AG10803 (cell line): ENCODE measurements at regions not wholly inside any gene's neighbourhood (a gene's known extent, or its start where the extent isn't known, plus 50 kb on each side); places are given as distances from the start of the nearest gene placed in this dataset.

Experiments used
- DNase-seq: peaks from one replicate; pipeline ENCODE4 v3.0.0; 2010; ENCODE audit warnings: low read depth
- H3K4me3 ChIP-seq: 2 replicates; pipeline ENCODE4 v1.5.1; 2011; ENCODE audit warnings: mild to moderate bottlenecking, low read length, control low read depth
- TF ChIP-seq, protein P1 (sequence below): conservative IDR thresholded peaks from 2 replicates; pipeline ENCODE4 v1.5.1; 2011; ENCODE audit warnings: mild to moderate bottlenecking, low read length, control low read depth, inconsistent platforms

- no peak for DNase-seq
- TF ChIP-seq, protein P1, sequence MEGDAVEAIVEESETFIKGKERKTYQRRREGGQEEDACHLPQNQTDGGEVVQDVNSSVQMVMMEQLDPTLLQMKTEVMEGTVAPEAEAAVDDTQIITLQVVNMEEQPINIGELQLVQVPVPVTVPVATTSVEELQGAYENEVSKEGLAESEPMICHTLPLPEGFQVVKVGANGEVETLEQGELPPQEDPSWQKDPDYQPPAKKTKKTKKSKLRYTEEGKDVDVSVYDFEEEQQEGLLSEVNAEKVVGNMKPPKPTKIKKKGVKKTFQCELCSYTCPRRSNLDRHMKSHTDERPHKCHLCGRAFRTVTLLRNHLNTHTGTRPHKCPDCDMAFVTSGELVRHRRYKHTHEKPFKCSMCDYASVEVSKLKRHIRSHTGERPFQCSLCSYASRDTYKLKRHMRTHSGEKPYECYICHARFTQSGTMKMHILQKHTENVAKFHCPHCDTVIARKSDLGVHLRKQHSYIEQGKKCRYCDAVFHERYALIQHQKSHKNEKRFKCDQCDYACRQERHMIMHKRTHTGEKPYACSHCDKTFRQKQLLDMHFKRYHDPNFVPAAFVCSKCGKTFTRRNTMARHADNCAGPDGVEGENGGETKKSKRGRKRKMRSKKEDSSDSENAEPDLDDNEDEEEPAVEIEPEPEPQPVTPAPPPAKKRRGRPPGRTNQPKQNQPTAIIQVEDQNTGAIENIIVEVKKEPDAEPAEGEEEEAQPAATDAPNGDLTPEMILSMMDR, result no peak
- no peak overlapping the region for H3K4me3 ChIP-seq
Observed at GRCh38 chr3:94291686-94292085, 228.8 kb downstream of the NSUN3 start.

DNA sequence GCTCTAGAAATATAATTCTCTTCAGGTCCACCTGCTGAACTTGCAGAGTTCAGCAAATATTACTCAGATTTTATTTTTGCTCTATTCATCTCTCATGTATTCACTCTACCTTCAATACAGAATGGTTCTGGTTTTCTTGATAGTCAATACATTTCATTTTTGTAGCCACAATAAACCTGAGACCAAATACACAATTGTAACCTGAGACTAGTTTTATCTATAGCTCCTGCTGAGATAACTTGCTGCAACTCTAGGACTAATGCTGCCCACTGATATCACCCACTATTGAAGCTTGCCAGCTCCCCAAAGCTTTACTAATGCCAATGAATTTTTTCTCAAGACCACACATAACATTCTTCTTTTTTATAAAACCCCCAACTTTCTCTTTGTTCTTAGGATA lies 229.3 kb downstream of the NSUN3 start:
- no peak overlapping the region for H3K4me3 ChIP-seq
- TF ChIP-seq, protein P1, result no peak
- no peak for DNase-seq

DNA sequence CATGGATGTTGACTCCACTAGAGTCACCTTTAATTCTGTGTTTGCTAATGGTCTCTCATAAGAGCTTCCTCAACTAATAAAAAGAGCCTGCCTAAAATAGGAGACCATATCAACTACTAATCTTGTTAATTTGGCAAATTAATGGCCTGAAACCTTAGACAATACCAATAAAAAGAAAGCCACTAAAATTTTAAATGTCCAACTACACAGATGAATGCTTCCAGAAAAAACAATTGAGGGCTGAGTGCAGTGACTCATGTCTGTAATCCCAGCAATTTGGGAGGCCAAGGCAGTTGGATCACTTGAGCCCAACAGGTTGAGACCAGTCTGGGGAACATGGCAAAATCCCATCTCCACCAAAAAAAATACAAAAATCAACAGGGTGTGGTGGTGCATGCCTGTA lies 230.9 kb downstream of the NSUN3 start:
- TF ChIP-seq, protein P1, result no peak
- DNase-seq, result no peak
- H3K4me3 ChIP-seq, result no peak overlapping the region

- no peak for DNase-seq
- H3K4me3 ChIP-seq, result no peak overlapping the region
- TF ChIP-seq, protein P1, result no peak
Observed at GRCh38 chr3:94294806-94295205, 231.9 kb downstream of the NSUN3 start.

DNA sequence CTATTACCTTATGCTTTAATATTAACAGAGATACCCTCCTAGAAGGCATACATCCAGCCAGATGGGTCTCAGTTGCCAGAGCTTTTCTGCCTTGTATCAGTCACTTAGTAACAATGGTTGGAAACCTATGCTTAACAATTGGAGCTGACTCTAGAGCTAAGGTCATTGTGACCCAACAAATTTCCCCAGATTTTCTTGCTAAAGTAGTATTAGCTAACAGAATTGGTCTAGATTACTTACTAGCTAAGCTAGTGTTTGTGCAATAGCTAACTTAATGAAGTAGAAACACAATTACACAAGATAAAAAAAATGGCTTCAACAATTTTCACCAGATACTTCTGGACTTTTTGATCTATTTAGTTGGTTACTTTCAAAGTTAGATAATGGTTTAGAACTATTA lies 236.9 kb downstream of the NSUN3 start:
- DNase-seq, result no peak
- no peak overlapping the region for H3K4me3 ChIP-seq
- TF ChIP-seq, protein P1, result no peak

GRCh38 chr3:94301366-94301765 lies 238.5 kb downstream of the NSUN3 start:
- H3K4me3 ChIP-seq, result no peak overlapping the region
- TF ChIP-seq, protein P1, result no peak
- DNase-seq, result no peak

- TF ChIP-seq, protein P1, result no peak
- no peak overlapping the region for H3K4me3 ChIP-seq
- no peak for DNase-seq
Observed at GRCh38 chr3:94303266-94303665, 240.4 kb downstream of the NSUN3 start.
